Motor neuron (in vitro differentiated cells): ENCODE measurements at regions not wholly inside any gene's neighbourhood (a gene's known extent, or its start where the extent isn't known, plus 50 kb on each side); places are given as distances from the start of the nearest gene placed in this dataset.
"Not testable (repeated sequence)": the region's sequence is repeated elsewhere in the genome, so short reads cannot be mapped to it uniquely, and the experiment has no call there.

Source experiments
- ATAC-seq, 8 experiments: fragments of 200-7000 bp; cut with Tn5 transposase; replicated peaks in 6 of 8; 2 replicates each; pipeline ENCODE4 v1.8.0; 2021; ENCODE audit warnings: mild to moderate bottlenecking in 8 of 8, moderate library complexity in 8 of 8
- H3K27ac ChIP-seq, 2 donors: fragments of 250-450 bp; sonication (Bioruptor Pico); 2 replicates each; pipeline ENCODE4 v1.9.0; 2021; ENCODE audit warnings: antibody characterized with exemption in 2 of 2, mild to moderate bottlenecking in 2 of 2, moderate library complexity in 1 of 2
- H3K4me1 ChIP-seq, 2 donors: fragments of 250-450 bp; sonication (Bioruptor Pico); replicated peaks in 1 of 2; 2 replicates each; pipeline ENCODE4 v1.6.1; 2021; ENCODE audit warnings: antibody characterized with exemption in 2 of 2, mild to moderate bottlenecking in 2 of 2, moderate library complexity in 1 of 2
- H3K4me3 ChIP-seq, 5 donors: fragments of 250-450 bp; sonication (Bioruptor Pico); 2 replicates each; pipeline ENCODE4 v1.9.0; 2021; ENCODE audit warnings: antibody characterized with exemption in 5 of 5, mild to moderate bottlenecking in 5 of 5, moderate library complexity in 4 of 5
- WGBS, 10 experiments: fragments of 450-650 bp; shearing (Covaris generic); methylation state at CpG; one replicate each; pipeline ENCODE4 v1.0.0; 2022; 5-methylcytosine and 5-hydroxymethylcytosine counted together
- in situ Hi-C, 9 experiments: fragments of 400-800 bp; cut with MboI; loops; one replicate each; pipeline ENCODE4 v1.15.0; 2021; ENCODE audit warnings: low sequenced_read_pairs in 9 of 9, low pct_unique_long_range_greater_than_20kb in 2 of 9; ENCODE audit not compliant: unreplicated experiment in 9 of 9

GRCh38 chrX:153266140-153266539 is 55.4 kb downstream of the PNMA6F start:
- H3K4me1 ChIP-seq, in situ Hi-C loops, H3K4me3 ChIP-seq, H3K27ac ChIP-seq: not testable (repeated sequence)
- WGBS, 10 experiments: no CpG with 5 or more reads among the region's 16 CpGs
- ATAC-seq: peak in 3 of 8 experiments; percentile 9 to 44 (median 23)

GRCh38 chrX:153260468-153260867 is 61.1 kb downstream of the PNMA6F start:
- H3K27ac ChIP-seq, H3K4me3 ChIP-seq, in situ Hi-C loops, H3K4me1 ChIP-seq: not testable (repeated sequence)
- peak; percentile 39 to 89 (median 69) for ATAC-seq
- WGBS, 10 experiments: no CpG with 5 or more reads among the region's 4 CpGs

GRCh38 chrX:153253239-153253638 is 68.3 kb downstream of the PNMA6F start:
- H3K27ac ChIP-seq, in situ Hi-C loops, H3K4me3 ChIP-seq, H3K4me1 ChIP-seq, ATAC-seq: not testable (repeated sequence)
- no CpG with 5 or more reads among the region's 7 CpGs for WGBS, 10 experiments

GRCh38 chrX:153252378-153253129 is 69.0 kb downstream of the PNMA6F start:
- H3K4me3 ChIP-seq, H3K27ac ChIP-seq, in situ Hi-C loops, ATAC-seq, H3K4me1 ChIP-seq: not testable (repeated sequence)
- no CpG with 5 or more reads among the region's 20 CpGs for WGBS, 10 experiments

GRCh38 chrX:153251952-153252351 is 69.6 kb downstream of the PNMA6F start:
- ATAC-seq, in situ Hi-C loops, H3K27ac ChIP-seq, H3K4me3 ChIP-seq, H3K4me1 ChIP-seq: not testable (repeated sequence)
- no CpG with 5 or more reads among the region's 12 CpGs for WGBS, 10 experiments

GRCh38 chrX:153250762-153251161 is 70.8 kb downstream of the PNMA6F start:
- H3K4me1 ChIP-seq, H3K27ac ChIP-seq, in situ Hi-C loops, H3K4me3 ChIP-seq: not testable (repeated sequence)
- peak in 3 of 8 experiments; percentile 39 to 68 (median 52) for ATAC-seq
- no CpG with 5 or more reads among the region's 1 CpG for WGBS, 10 experiments

GRCh38 chrX:153245288-153245731 is 66.2 kb downstream of the MAGEA1 start:
- ATAC-seq: peak in 6 of 8 experiments; percentile 42 to 92 (median 91)
- in situ Hi-C loops: no loop called here
- Histone ChIP-seq H3K4me3 (peak overlapping the region; percentile 7 to 23 (median 21)), H3K27ac (no peak overlapping the region), H3K4me1 (peaks cover 3 to 10% of the 10 kb centered on the region in 2 donors)
- 0 to 63% (median 19%) methylated on average over 1 to 4 of the region's 4 CpGs; no CpG with 5 or more reads in 4 of the 10 experiments for WGBS, 10 experiments

- WGBS, 10 experiments: 4 to 80% (median 31%) methylated on average over 1 to 5 of the region's 5 CpGs; no CpG with 5 or more reads in 3 of the 10 experiments
- Histone ChIP-seq H3K27ac (no peak overlapping the region), H3K4me1 (peaks cover 3 to 10% of the 10 kb centered on the region in 2 donors), H3K4me3 (peak overlapping the region; percentile 7 to 23 (median 21))
- in situ Hi-C loops: no loop called here
- peak in 3 of 8 experiments; percentile 24 to 64 (median 37) for ATAC-seq
Measured at GRCh38 chrX:153244767-153245166, 65.7 kb downstream of the MAGEA1 start.

- in situ Hi-C loops: no loop called here
- Histone ChIP-seq H3K4me3 (no peak overlapping the region), H3K27ac (no peak overlapping the region), H3K4me1 (no peaks in the 10 kb centered on the region)
- WGBS, 10 experiments: 0 to 86% (median 35%) methylated on average over 1 to 2 of the region's 2 CpGs; no CpG with 5 or more reads in 6 of the 10 experiments
- ATAC-seq: no peak
Measured at GRCh38 chrX:153238361-153238760, 59.3 kb downstream of the MAGEA1 start.
